HG03066 (cell line): ENCODE measurements at regions not wholly inside any gene's neighbourhood (a gene's known extent, or its start where the extent isn't known, plus 50 kb on each side); places are given as distances from the start of the nearest gene placed in this dataset.
A peak's percentile ranks its signal among the peaks of the same experiment; 100 is the strongest.
"Not testable (repeated sequence)": the region's sequence is repeated elsewhere in the genome, so short reads cannot be mapped to it uniquely, and the experiment has no call there.

Experiments used
- ATAC-seq: cut with Tn5 transposase; IDR thresholded peaks from one replicate; pipeline ENCODE4 v1.9.1; 2021; ENCODE audit warnings: low read depth; ENCODE audit not compliant: unreplicated experiment

DNA sequence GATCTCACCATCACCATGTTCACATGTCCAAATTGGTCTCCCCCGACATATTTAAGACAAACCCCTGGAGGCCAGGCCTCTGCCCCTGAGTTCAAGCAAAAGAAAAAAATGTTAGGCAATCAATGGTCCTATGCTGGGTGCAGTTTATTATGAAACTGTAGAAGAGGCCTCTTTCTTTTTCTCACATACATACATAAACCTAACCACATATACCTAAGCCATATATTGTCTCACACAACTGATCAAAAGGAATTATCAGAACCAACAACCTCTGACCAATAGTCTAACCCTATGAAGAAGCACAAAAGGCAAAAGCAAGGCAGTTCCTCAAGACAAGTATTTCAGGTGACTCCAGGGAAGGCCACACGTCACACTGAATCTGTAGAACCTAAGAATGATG lies 49.9 kb downstream of the ILRUN start:
- no peak for ATAC-seq

DNA sequence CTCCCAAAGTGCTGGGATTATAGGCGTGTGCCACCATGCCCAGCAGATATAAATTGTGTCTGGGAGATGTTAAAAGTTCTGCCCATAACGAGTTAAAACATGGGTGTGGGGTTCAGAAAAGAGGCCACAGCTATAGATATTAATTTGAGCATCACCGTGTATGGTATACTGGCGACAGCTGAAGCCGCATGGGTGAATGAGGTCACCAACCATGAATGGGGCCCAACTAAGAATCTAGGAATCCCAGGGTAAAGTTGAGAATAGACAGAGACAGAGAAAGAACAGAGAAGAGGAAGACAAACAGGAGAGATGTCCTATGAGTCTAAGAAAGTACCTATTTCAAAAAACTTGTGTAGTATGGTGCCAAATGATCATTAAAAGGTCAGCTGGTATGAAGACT lies 50.9 kb downstream of the ILRUN start:
- ATAC-seq: no peak

DNA sequence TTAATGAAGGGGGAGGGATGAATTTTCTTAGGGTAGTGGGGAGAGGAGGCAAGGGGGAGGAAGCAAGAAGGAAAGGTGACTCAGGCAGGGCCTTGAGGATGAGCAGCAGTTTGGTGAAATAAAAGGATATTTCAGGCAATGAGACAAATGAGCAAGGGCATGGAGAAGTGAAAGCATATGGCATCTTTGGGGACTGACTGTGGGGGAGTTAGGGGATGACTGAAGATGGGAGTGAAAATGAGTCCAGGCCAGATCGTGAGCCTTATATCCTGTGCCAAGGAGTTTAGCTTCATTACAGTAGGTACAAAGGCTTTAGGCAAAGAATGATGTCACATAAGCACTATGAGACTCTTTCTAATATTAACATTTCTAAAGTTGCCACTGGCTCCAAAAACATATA lies 51.9 kb downstream of the ILRUN start:
- ATAC-seq: no peak

GRCh38 chr6:34642427-34642826 lies 54.1 kb downstream of the ILRUN start:
- no peak for ATAC-seq

- ATAC-seq: not testable (repeated sequence)
These were observed 56.3 kb downstream of the ILRUN start for GRCh38 chr6:34640074-34640849.

DNA sequence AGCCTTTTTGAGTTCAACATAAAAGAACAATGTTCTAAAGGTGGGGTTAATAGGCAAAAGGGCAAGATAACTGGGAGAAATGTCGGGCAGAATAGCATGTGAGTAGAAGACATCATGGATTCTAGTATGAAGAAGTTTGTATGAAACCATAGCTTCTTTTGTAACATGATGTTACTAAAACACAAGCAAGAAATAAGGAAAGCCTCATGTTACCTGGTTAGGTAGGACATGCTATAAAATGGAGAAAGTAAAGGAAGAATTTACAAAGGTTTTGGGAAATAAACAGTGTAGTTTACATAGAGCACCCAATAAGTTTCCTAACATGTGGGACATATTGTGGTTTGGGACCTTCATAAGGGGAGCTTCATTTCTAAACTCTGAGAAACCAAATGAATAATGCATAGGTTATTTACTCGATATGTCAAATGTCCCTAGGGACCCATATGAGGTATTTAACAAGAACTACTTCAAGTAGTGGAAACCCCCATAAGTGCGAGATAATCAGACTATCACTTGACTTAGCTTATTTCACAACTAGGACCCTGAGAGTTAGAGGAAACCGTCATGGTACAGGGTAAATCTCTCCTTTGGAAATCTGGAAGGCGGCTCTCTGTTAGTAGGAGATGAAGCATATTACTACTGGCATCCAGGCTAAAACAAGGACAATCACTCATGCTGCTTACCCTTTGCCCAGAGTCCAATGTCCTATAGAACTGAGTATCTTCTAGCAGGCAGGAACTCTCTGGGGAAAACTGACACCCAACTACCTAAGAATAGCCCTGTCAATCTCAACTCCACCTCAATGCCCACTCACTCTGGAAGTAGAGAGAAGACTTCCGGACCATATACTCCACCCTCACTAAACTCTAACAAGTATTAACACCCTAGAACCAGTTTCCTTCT lies 57.5 kb downstream of the ILRUN start:
- peak; percentile 60 for ATAC-seq

- ATAC-seq: no peak
These were observed 62.8 kb downstream of the ILRUN start for GRCh38 chr6:34633785-34634184.

GRCh38 chr6:34633256-34633655 lies 63.3 kb downstream of the ILRUN start:
- ATAC-seq: no peak

GRCh38 chr6:34630040-34630439 lies 66.5 kb downstream of the ILRUN start:
- no peak for ATAC-seq

GRCh38 chr6:34627296-34627695 lies 69.3 kb downstream of the ILRUN start:
- no peak for ATAC-seq

DNA sequence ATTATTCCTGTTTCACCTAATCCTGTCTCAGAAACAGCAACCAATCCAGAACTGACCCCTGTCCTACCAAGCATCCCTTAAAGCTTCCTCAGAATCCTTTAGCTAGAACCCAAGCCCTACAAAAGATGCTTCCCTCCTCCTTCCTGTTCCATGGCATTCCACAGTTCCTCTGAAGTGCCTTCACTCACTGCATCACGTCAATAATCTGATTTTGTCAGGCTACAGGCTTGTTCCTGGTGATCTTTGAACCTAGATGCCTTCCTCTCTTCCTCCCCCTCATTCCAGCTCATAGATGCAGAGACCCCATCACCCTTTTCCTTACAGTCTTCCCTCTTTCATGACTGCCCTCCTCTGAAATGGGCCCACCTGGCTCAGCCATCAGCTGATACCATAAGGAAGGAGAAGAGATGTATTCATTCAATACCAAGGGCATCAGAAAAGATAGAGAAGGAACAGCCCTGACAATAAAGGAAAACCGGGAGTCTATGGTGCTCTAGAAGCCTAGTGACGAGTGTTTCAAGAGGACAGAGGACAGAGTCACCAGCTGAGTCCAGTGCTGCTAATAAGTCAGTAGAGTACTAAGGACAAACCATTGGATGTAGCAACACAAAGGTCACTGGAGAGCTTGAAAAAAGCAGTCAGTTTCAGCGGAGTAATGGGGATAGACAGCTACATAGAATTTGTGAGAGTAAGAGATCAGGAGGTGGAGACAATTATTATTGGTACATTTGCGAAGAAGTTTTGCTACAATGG lies 62.5 kb upstream of the SPDEF start:
- ATAC-seq: no peak

DNA sequence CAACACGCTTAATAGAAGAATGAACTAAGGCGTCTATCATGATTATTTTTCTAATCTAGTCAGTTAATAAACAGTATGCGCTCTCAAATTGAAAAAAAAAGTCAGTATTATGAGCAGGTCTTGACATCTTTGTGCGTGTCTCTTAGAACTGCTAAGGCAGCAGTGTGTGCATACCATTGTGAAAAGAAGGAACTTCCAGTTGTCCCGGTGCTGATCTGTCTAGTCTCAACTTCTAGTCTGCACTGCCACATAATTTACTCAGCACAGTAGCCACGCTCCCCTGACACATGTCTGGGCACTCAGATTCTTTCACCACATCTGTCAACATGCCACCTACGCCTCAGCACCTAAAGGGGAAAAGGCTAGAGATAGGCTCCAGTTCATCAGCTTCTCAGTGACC lies 61.1 kb upstream of the SPDEF start:
- ATAC-seq: no peak

- no peak for ATAC-seq
These were observed 60.1 kb upstream of the SPDEF start for GRCh38 chr6:34616227-34616585.

DNA sequence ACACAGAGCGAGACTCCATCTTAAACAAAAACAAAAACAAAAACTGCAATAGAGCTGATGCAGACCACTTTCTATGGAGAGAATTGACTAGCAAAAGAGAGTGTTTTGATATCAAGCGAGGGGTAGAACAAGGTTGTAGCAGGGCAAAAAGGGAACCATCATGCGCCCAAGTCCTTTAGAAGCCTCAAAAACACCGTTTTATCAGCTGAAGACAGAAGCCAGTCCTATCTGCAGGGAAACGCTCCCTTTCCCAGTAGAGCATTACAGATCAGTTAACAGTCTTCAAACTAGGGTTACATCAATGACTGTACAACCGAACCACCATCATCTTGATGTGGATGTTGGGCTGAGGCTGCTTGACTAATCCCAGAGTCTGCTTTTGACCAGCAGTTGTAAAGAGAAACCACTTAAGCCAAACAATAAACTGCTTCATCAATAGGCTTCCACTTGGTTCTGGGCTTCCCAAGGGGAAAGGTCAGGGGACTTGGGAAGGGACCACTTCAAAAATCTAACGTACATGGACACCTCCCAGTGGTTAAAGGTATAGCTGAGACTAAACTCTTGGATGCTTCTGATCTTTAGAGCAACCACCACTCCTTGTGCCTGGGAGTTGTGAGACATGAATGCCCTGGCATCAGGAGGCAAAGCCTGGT lies 59.6 kb upstream of the SPDEF start:
- no peak for ATAC-seq

GRCh38 chr6:34610819-34611477 lies 54.8 kb upstream of the SPDEF start:
- ATAC-seq: no peak

GRCh38 chr6:34608321-34609091 lies 52.4 kb upstream of the SPDEF start:
- no peak for ATAC-seq

- no peak for ATAC-seq
These were observed 50.5 kb upstream of the SPDEF start for GRCh38 chr6:34606477-34607265.
